ENCODE measurements at regions not wholly inside any gene's neighbourhood (a gene's known extent, or its start where the extent isn't known, plus 50 kb on each side); places are given as distances from the start of the nearest gene placed in this dataset.

GRCh38 chr5:103623425-103623824 is 60.8 kb upstream of the NUDT12 start:
- DNase-seq, result no peak

- DNase-seq, result no peak
These were observed 59.0 kb upstream of the NUDT12 start for GRCh38 chr5:103621548-103621930.

- no peak for DNase-seq
These were observed 58.4 kb upstream of the NUDT12 start for GRCh38 chr5:103620851-103621547.

GRCh38 chr5:103617913-103618312 is 55.3 kb upstream of the NUDT12 start:
- no peak for DNase-seq

- DNase-seq, result no peak
These were observed 54.5 kb upstream of the NUDT12 start for GRCh38 chr5:103617090-103617489.

GRCh38 chr5:103612545-103612944 is 50.0 kb upstream of the NUDT12 start:
- no peak for DNase-seq
